HK-2 (cell line): ENCODE measurements at regions not wholly inside any gene's neighbourhood (a gene's known extent, or its start where the extent isn't known, plus 50 kb on each side); places are given as distances from the start of the nearest gene placed in this dataset.
"Not testable (repeated sequence)": the region's sequence is repeated elsewhere in the genome, so short reads cannot be mapped to it uniquely, and the experiment has no call there.

Source experiments
- DNase-seq: peaks from one replicate; pipeline ENCODE4 v3.0.0-alpha.2; 2018; ENCODE audit not compliant: unreplicated experiment

DNA sequence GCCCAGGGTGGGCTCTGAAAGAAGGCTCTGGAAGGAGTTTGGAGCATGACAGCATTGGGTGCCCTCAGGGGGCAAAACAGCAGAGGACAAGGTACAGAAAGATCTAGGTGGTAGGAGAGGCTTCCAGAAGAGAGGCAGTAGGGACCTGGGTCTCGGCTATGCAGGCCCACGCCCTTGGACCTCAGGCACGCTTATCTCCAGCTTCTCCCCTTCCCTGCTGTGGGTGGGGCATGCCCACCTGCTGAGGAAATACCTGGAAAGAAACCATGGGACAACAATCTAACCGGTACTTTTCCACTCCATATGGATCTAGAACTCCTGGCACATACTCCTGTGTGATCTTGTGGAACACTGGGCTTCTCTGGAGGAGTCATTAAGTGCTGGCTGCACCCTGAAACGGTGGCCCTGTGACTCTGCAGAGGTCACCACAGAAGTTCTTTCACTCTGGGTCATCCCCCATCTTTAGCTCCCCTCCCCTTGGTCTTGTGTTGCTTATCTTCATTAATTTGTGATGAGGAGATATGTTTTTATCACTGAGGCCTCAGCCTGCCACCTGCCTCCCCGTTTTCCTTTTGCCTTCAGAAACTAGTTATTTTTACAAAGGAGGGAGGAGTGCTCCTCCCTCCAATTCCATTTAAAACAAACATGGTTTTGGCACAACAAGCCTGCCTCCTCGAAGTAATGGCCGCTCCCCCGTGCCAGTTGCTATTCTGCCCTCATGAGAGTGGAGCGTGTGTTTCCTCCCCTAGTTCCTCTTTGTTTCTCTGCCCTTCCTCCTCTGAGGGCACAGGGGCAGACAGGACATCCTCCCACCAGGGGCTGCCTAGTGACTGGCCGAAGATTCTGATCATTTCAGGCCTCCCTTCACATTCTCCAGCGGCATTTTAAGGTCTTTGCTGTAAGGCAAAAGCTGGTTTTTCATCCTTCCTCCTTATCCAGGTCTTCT is 78.0 kb upstream of the ATP5PO start:
- DNase-seq: no peak

DNA sequence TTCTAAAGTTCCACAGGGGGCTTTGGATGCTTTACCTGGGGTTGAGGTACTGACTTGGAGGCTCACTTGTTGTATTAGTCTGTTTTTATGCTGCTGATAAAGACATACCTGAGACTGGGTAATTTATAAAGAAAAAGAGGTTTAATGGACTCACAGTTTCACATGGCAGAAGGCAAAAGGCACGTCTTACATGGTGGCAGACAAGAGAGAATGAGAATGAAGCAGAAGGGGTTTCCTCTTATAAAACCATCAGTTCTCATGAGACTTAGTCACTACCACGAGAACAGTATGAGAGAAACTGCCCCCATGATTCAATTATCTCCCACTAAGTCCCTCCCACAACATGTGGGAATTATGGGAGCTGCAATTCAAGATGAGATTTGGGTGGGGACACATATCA is 76.8 kb upstream of the ATP5PO start:
- not testable (repeated sequence) for DNase-seq

DNA sequence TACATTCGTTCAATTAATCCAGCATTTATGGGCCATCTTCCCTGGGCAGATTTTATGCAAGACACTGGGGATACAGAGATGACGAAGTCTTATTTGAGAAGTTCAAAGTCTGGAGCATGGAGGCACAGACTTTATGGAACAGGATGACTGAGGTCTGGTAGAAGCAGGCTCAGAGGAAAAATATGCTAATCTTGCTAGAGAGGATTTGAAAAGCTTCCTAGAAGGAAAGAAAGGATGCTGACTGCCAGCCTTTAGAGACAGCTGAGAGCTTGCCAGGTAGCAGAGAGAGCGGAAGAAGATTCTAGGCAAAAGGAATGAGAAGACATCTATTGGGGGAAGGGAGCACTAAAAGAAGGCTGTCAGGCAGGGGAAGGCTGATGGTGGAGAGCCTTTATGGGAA is 75.5 kb upstream of the ATP5PO start:
- no peak for DNase-seq

DNA sequence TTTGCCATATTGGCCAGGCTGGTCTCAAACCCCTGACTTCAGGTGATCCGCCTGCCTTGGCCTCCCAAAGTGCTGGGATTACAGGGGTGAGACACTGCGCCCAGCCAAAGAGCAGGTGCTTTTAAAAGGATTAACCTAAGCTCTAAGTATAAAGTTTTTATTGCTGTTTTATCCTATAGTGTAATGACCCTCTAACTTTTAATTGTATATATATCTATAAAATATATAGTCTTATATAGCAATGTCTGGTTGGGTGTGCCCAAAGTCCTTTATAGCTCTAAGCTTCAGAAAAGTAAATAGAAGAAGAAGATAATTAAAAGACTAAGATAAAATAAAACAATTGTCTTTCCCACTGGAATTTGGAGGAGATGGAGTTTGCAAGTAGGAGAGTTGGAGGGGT is 73.8 kb upstream of the ATP5PO start:
- no peak for DNase-seq

DNA sequence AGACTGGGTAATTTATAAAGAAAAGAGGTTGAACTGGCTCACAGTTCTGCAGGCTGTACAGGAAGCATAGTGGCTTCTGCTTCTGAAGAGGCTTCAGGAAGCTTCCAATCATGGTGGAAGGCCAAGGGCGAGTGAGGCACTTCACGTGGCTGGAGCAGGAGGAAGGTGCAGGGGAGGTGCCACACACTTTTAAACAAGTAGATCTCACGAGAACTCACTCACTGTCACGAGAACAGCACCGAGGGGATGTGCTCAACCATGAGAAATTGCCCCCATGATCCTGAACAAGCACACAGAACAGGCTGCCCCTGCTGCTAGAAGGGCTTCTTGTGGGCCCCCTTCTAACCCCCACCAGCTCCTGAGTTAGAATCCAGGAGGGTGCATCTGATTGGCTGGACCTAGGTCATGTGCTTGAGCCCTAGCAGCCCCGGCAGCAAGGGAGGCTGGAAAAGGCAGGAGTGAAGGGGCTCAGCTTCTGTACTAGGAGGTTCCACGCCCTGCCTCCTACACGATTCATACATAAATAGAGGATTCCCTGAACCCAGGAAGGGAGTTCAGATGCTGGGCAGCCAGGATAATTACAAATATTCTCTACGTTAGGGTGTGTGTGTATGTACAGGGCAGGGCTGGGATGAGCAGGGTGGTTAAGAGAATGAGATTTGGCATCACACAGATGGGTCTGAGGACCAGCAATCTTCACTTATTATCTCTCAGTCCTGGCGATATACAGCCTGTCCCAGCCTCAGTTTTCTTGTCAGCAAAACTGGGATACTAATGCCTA is 72.8 kb upstream of the ATP5PO start:
- DNase-seq: no peak

DNA sequence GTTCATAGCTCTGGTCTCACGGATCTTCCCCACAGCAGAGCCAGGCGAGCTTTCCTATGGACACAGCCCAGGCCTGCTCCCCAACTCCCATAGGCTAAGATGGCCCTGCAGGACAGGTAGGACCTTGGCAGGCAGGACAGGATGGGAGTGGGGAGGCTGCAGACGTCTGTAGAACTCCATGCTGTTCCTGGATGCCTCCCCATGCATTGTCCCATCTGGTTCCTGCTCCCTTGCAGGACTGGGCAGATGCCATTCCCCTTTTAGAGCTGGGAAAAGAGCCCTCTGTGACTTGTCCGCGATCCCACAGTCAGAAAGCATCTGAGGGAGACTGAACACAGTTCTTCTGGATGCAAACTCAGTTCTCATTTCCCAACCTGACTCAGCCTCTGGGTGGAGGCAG is 71.9 kb upstream of the ATP5PO start:
- no peak for DNase-seq

DNA sequence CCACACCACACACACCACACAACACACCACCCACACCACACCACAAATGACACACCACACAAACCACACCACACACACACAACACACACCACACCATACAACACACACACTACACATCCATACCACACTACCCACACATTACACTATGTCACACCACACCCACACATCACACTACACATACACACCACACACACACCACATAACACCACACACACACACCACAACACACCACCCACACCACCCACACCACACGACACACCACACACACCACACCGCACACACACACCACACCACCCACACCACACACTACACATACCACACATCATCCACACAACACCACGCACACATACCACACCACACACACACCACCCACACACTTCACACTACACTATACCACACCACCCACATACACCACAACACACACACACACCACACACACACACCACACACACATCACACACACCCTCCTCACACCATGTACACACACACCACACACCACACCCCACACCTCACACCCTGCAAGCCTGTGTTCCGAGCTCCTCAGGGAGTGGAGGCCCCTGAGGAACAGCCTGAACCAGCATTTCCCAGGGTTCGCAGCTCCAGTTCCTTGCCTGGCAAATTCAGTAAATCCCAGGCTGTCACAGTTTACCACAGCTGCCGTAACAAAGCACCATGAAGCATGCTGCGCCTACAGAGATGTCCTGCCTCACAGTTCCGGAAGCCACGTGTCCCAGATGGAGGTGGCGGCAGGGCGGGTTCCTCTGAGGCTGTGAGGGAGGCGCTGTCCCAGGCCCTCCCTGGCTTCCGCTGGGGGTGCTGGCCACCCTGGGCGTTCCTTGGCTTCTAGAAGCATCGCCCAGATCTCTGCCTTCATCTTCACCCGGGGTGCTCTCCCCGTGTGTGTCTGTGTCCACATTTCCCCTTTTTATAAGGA is 69.8 kb upstream of the ATP5PO start:
- no peak for DNase-seq

DNA sequence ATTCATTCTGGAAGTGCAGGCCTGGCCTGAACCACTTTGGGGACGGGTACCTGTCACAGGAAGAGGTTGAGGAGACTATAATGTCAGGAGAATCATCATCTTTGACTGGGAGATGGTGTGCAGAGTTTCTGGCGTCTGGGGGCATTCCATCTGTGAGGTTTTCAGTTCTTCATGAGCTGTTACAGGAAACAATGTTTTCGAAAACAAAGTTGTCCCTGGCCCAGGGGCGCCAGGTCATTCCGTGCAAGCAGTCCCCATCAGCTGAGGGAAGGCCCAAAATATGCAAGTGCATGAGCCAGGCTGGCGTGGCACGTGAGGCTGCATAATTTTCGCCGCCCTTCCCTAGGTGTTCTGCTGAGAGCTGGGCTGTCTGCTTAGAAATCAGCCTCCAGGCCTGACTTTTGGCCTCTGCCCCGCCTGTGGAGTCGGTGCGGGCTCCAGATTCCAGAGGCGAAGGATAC is 68.4 kb upstream of the ATP5PO start:
- no peak for DNase-seq

DNA sequence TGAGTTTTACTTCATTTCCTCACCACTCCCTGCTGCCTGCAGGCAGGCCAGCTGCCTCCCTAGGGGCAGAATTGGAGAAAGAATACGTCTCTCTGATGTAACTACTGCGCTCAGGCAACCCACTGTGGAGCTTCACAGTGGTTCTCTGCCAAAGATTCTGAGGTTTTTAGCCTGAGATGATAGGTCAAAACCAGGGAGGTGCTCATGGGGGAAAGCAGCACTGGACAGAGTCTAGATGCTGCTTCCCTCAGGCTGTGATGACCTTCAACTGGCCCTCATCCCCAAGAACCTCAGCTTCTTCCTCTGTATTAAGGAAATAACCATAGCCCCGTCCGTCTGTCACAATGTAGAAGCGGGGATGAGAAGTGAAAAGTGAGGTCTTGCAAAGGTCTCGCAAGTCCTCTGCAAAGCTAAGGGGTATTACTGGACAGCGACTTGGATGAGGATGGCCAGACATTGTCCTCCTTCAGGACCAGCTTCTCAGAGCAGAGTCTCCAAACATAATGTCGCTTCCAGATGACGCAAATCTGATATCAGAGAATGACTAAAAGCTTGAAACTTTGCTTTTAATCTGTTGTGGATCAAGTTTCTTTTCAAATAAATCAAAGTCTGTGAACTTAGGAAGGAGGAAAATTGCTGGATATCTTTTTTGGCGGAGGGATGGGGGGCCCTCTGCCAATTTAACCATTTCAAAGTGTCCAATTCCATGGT is 65.9 kb upstream of the ATP5PO start:
- no peak for DNase-seq

DNA sequence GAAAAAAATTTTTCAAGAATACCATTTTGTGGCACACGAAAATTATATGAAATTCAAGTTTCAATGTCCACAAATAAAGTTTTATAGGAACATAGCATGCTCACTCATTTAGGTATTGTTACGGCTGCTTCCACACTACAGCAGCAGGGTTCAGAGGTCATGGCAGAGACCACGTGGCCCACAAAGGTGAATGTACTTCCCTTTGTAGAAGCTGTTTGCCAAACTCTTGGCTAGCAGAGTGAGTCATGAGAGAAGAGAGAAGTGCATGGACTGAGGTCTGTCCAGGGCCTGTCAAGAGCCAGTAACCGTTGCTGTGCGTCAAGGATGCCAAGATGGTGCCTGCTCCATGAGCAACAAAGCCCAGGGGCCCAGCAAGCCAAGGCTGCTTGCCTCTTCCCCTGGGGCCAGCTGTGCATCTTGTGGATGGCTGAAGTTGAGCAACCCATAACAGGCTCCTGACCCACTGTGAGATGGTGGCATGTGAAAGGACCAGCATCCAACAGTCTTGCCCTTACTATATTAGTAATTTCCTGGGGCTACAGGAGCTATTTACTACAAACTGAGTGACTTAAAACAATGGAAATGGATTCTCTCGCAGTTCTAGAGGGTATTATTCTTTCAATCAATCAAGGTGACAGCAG is 64.8 kb upstream of the ATP5PO start:
- DNase-seq: no peak

DNA sequence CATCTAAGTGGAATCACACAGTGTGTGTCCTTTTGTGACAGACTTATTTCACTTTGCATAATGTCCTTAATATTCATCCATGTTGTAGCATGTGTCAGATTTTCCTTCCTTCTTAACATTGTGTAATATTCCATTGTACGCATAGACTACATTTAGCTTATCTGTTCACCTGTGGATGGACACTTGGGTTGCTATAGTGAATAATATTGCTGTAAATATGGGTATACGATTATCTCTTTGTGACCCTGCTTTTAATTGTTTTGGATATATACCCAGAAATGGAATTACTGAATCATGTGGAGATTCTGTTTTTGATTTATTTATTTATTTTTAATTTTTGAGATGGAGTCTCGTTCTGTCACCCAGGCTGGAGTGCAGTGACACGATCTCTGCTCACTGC is 63.0 kb upstream of the ATP5PO start:
- no peak for DNase-seq

DNA sequence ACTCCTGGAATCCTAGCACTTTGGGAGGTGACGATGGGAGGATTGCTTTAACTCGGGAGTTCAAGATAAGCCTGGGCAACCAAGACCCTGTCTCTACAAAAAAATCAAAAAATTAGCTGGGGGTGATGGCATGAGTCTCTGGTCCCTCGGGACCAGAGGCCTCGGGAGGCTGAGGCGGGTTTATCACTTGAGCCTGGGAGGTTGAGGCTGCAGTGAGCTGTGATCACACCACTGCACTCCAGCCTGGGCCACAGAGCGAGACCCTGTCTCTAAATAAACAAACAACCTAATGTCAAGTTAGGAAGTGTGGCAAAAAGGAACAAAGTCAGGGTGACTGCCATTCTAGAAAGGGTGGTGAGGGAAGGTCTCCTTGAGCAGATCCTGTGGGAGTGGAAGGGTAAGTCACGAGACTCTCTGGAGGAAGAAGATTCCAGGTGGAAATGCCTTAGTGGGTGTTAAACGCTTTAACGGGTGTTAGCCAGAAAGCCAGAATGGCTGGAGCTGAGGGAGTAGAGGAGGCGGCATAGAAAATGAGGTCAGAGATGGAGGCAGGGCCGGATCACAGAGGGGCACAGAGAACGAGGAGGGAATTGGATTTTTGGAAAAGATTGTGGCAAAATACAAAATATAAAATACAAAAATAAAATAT is 62.2 kb upstream of the ATP5PO start:
- DNase-seq: no peak

DNA sequence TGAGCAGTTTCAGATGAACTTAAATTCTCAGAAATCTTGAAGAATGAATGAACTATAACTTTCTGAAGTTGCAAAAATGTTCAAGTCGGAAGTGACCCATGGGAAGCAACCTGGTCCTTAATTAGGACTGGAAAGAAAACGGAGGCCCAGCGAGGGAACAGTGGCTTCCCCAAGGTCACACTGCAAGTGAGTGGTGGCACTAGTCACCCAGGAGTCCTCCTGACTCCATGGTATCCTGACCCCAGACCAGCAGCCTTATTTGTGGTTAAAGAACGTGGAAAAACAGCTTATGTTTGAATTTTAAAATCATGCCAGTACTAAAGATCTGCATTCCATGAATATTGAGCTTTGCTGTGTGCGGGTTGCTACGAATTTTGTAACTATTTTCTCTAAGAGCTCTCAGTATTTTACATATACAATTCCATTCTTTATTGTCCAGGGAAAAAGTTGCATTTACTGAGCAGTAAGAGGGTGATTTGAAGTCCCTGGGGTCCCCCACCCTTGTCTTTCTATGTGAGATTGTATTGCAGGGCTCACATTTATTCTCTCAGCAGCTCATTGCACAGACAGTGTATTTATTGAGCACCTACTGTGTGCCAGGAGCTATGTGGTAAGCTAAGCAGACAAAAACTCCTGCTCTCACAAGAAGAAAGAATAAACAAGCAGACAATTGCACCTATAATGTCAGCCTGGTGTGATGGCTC is 61.6 kb upstream of the ATP5PO start:
- DNase-seq: no peak

DNA sequence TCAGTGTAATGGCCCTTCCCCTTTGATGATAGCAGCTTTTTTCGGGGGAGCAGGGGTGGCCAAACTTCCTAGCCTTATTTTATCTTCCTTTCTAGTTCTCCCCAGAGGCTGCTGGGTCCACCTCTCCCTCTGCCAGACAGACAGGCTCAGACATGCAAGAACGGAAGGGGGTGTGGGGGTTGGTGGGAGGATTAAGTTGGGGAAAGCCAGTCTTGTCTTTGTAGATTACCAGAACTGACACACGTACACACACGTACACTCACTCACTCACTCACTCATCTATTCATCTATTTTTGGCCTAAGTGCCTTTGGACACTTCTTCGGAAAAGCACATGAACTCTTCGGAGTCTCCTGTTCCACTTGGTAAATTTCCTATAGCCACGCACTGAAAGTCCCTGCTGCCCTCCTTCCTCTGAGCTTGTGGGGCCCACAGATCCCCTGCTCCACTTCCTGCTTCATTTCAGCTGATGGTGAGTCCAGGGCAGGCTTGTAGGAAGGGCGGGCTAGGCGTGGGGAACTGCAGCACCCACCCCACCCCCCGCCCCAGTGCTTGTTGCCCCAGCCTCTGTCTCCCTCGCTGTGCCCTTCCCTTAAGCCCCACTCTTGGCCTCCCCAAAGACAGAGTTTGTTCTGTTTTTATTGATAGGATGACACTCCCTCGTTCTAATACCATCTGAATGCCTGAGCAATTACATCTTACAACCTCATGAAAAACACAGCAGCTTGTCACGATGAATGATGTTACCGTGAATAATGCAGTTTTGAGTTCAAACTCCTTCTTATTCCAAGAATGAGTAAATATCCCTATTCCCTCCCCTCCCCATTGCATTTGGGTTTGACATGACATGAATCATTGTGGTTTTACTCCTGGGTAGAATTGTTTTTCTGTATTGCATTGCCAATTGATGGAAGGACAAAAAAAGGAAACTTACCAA is 60.7 kb upstream of the ATP5PO start:
- peak; percentile 58 for DNase-seq

DNA sequence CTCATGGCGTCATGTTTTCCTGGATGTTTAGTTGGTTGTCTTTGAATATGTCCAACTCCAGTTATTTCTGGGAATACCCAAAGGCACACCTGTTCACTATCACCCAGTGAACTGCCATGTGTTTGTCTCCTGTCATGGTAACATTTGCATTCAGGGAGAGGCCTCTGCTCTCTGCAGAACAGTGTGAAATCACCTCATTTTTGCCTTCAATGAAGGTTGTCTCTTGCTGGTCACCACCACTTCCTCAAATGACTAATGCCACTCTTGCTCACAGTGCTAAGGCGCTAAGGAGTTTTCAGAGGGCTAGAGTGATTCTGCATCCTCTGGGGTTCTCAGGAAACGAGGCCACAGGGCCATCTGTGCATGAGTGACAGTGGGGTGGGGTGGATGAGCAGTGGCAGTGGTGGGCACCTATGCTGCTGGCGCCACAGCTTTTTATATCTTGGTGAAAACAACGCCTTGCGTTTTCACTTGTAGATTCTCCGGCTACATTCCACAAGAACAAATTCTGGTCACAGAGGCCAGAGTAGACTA is 60.0 kb upstream of the ATP5PO start:
- DNase-seq: peak; percentile 44

DNA sequence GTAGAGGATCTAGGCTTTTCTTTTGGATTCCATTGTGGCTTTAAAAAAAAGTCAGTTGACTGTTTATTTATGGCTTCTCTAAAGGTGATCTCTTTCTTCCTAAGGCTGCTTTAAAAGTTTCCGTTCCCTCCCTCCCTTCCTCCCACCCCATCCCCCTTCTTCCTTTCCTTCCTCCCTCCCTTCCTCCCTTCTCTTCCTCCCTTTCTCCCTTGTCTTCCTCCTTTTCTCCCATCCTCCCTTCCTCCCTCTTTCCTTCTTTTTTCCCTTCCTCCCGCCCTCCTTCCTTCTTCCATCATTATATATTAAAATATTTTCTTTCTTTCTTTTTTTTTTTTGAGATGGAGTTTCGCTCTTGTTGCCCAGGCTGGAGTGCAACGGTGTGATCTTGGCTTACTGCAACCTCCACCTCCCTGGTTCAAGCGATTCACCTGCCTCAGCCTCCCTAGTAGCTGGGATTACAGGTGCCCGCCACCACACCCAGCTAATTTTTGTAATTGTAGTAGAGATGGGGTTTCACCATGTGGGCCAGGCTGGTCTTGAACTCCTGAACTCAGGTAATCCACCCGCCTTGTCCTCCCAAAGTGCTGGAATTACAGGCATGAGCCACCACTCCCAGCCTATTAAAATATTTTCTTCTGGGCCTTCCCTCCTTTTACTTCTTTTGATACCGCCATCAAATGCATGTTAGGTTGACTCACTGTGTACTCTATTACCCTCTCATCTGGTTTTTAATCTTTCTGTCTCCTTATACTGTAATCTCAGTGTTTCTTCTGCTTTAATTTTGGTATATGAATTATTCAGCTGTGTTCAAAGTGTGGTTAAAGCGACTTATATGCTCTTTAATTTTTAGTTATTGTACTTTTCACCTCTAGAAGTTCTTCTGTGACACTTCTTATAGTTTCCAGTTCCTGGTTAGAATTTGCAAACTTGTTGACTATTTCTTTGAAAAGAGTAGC is 59.2 kb upstream of the ATP5PO start:
- DNase-seq: no peak

DNA sequence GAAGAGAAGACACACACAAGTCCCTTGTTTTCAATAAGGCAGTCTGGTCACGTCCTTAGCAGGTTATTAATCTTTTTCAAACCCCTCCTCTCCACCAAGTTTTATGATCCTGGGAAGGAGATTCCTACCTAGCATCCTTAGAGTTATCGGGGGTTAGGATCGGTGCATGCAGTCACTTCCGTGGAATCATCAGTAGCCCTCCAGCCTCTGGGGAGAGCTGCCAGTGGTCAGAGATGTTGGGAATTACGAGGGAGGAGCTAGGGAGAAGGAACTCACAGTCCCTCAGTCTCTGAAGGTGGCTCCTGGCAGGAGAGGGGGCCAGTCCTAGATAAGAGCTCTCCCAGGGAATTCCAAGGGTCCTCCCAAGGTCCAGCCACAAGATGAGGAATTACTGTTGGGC is 57.7 kb upstream of the ATP5PO start:
- no peak for DNase-seq
